ENCODE measurements at regions not wholly inside any gene's neighbourhood (a gene's known extent, or its start where the extent isn't known, plus 50 kb on each side); places are given as distances from the start of the nearest gene placed in this dataset.

DNA sequence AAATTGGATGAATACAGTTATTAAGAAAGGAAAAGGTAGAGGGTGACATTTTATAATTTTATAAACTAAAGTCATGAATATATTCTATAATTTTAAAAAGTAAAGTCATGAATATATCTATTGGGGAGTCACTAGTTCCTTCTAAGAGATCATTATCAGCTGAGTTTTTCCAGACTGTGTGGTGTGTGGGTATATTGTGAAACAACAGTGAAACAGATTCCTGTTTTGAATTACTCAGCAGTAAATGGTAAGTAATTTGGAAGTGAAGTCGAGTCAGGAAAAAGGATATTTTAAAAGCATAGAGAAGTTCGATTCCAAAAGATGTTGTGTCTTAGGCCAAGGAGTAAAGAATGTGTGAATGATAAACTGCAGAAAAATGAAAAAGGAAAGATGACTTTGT is 1018.2 kb upstream of the NXPH2 start:
- Histone ChIP-seq H3K9ac (ENCODE audit: low read length) (no peak overlapping the region), H3K79me1 (ENCODE audit: low read length) (no peaks in the 10 kb centered on the region), H2BK120ac (ENCODE audit: low read depth, low read length) (no peak overlapping the region), H3K27ac (ENCODE audit: low read depth, low read length) (no peak overlapping the region), H3K4me3 (ENCODE audit: low read length) (no peak overlapping the region), H3K4ac (ENCODE audit: low read depth, low read length) (no peak overlapping the region), H3K56ac (ENCODE audit: low read length) (no peak overlapping the region), H3K36me3 (ENCODE audit: control insufficient read depth, insufficient read depth, low read length) (no peaks in the 10 kb centered on the region), H3K79me2 (ENCODE audit: control insufficient read depth, insufficient read depth, low read length) (no peaks in the 10 kb centered on the region), H4K5ac (ENCODE audit: low read length) (no peak overlapping the region), H3K18ac (ENCODE audit: low read length) (no peak overlapping the region), H3K23ac (ENCODE audit: low read length) (no peak overlapping the region), H2AK5ac (ENCODE audit: low read length) (no peak overlapping the region), H2BK15ac (replicated peaks; ENCODE audit: low read depth) (no peak overlapping the region), H3K4me1 (ENCODE audit: control insufficient read depth, low read depth, low read length) (no peaks in the 10 kb centered on the region), H4K8ac (ENCODE audit: low read depth, low read length) (no peak overlapping the region), H3K27me3 (ENCODE audit: insufficient read depth, low read length, poor library complexity) (no peaks in the 10 kb centered on the region), H2BK5ac (ENCODE audit: low read length) (no peak overlapping the region), H3K4me2 (ENCODE audit: low read length) (no peak overlapping the region)
- no peak for DNase-seq
- WGBS (ENCODE audit: extremely low coverage, insufficient coverage, low lambda C conversion rate), result no CpG with 5 or more reads among the region's 2 CpGs

DNA sequence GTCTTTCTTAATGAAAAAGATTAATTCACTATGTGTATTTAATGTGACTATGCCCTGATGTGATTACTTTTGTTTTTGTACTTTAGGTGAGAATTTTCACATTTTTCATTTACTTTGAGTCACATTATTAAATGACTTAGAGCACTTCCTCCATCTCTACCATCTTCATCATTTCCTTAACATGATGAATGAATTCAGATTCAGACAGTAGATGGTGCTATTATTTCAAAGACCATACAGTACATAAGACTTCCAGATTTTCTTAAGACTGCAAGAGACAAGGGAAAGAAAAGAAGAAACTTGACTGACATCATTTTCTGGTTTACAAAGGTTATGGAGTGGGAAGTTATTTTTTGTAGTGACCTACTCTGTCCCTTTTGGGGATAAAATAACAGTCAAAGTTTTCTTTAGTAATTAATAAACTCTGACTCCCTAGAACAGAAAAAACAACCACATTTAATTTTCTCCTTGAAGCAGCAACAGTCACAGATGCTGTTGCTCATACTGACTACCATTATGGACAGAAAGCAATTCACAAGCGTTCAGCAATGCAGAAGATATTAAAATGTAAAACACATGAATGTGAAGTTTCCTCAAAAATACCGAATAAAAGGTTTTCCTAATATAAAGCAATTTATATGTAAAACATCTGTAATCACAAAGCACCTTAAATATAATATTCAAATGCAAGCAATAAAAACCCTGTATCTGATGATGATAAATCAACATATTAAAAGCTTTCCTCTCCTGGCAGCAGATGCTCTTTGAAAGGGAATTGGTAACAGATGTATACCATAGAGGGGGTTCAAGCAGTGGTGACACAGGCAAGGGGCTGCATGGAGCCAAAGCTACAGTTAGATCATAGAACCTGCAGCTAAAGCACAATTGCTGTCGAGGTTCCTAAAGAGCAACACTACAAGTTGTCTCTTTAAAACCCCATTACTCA is 1010.9 kb upstream of the NXPH2 start:
- no CpG with 5 or more reads among the region's 3 CpGs for WGBS (ENCODE audit: extremely low coverage, insufficient coverage, low lambda C conversion rate)
- no peaks in the 10 kb centered on the region for H3K36me3 ChIP-seq (ENCODE audit: control insufficient read depth, insufficient read depth, low read length)
- H3K23ac ChIP-seq (ENCODE audit: low read length), result no peak overlapping the region
- H3K27ac ChIP-seq (ENCODE audit: low read depth, low read length), result no peak overlapping the region
- DNase-seq, result peak; percentile 61
- no peak overlapping the region for H2BK5ac ChIP-seq (ENCODE audit: low read length)
- H2AK5ac ChIP-seq (ENCODE audit: low read length), result no peak overlapping the region
- H4K5ac ChIP-seq (ENCODE audit: low read length), result no peak overlapping the region
- H3K18ac ChIP-seq (ENCODE audit: low read length), result no peak overlapping the region
- H3K4me1 ChIP-seq (ENCODE audit: control insufficient read depth, low read depth, low read length), result no peaks in the 10 kb centered on the region
- no peak overlapping the region for H4K8ac ChIP-seq (ENCODE audit: low read depth, low read length)
- no peaks in the 10 kb centered on the region for H3K79me2 ChIP-seq (ENCODE audit: control insufficient read depth, insufficient read depth, low read length)
- no peak overlapping the region for H3K56ac ChIP-seq (ENCODE audit: low read length)
- H3K9ac ChIP-seq (ENCODE audit: low read length), result no peak overlapping the region
- no peak overlapping the region for H3K4me2 ChIP-seq (ENCODE audit: low read length)
- H3K4ac ChIP-seq (ENCODE audit: low read depth, low read length), result no peak overlapping the region
- no peak overlapping the region for H2BK120ac ChIP-seq (ENCODE audit: low read depth, low read length)
- no peak overlapping the region for H3K4me3 ChIP-seq (ENCODE audit: low read length)
- H2BK15ac ChIP-seq (replicated peaks; ENCODE audit: low read depth), result no peak overlapping the region
- H3K27me3 ChIP-seq (ENCODE audit: insufficient read depth, low read length, poor library complexity), result no peaks in the 10 kb centered on the region
- no peaks in the 10 kb centered on the region for H3K79me1 ChIP-seq (ENCODE audit: low read length)

DNA sequence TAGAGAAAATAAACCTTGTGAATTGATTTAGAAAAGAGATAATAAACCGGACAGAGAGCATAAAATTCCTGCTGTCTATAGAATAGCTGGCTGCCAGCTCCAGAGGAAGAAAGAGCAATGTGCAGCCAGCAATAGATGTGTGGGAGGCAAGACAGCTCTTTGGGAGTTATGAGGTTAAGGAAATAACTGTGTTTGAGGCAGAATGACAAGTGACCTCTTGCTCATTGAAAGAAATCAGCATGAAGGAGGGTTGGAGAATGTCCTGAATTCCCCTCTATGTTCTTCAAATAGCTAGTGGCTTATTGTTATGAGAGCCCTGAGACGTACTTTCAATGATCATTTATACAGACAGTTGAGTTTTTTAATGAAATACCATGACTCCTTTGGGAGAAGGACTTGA is 1009.9 kb upstream of the NXPH2 start:
- Histone ChIP-seq H4K8ac (ENCODE audit: low read depth, low read length) (no peak overlapping the region), H3K36me3 (ENCODE audit: control insufficient read depth, insufficient read depth, low read length) (no peaks in the 10 kb centered on the region), H3K27ac (ENCODE audit: low read depth, low read length) (no peak overlapping the region), H3K79me2 (ENCODE audit: control insufficient read depth, insufficient read depth, low read length) (no peaks in the 10 kb centered on the region), H3K23ac (ENCODE audit: low read length) (no peak overlapping the region), H3K4me1 (ENCODE audit: control insufficient read depth, low read depth, low read length) (no peaks in the 10 kb centered on the region), H3K27me3 (ENCODE audit: insufficient read depth, low read length, poor library complexity) (no peaks in the 10 kb centered on the region), H3K4me2 (ENCODE audit: low read length) (no peak overlapping the region), H2BK5ac (ENCODE audit: low read length) (no peak overlapping the region), H3K4me3 (ENCODE audit: low read length) (no peak overlapping the region), H3K4ac (ENCODE audit: low read depth, low read length) (no peak overlapping the region), H2AK5ac (ENCODE audit: low read length) (no peak overlapping the region), H2BK15ac (replicated peaks; ENCODE audit: low read depth) (no peak overlapping the region), H3K79me1 (ENCODE audit: low read length) (no peaks in the 10 kb centered on the region), H3K18ac (ENCODE audit: low read length) (no peak overlapping the region), H3K56ac (ENCODE audit: low read length) (no peak overlapping the region), H4K5ac (ENCODE audit: low read length) (no peak overlapping the region), H3K9ac (ENCODE audit: low read length) (no peak overlapping the region), H2BK120ac (ENCODE audit: low read depth, low read length) (no peak overlapping the region)
- no CpG with 5 or more reads among the region's 2 CpGs for WGBS (ENCODE audit: extremely low coverage, insufficient coverage, low lambda C conversion rate)
- no peak for DNase-seq

DNA sequence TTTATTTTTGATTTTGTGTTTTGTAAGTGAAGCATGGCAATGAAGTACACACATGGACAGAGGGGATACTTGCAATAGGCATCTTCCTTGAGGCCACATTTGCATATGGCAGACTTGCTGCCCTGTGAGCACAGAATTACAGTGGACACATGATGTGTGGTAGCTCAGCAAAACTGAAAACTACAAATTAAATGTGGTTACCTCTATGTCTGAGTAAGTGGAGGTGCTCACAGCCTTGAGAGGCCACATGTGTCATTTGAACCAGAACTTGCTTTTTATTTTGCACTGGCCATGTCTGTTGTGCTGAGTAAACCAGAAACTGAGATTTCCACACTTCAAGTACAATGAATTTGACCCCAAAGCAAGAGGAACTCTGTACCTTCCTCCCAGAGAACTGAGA is 998.5 kb upstream of the NXPH2 start:
- Histone ChIP-seq H3K4me3 (ENCODE audit: low read length) (no peak overlapping the region), H3K4me1 (ENCODE audit: control insufficient read depth, low read depth, low read length) (no peaks in the 10 kb centered on the region), H3K23ac (ENCODE audit: low read length) (no peak overlapping the region), H3K18ac (ENCODE audit: low read length) (no peak overlapping the region), H3K56ac (ENCODE audit: low read length) (no peak overlapping the region), H2BK120ac (ENCODE audit: low read depth, low read length) (no peak overlapping the region), H3K79me2 (ENCODE audit: control insufficient read depth, insufficient read depth, low read length) (no peaks in the 10 kb centered on the region), H3K4me2 (ENCODE audit: low read length) (no peak overlapping the region), H4K5ac (ENCODE audit: low read length) (no peak overlapping the region), H3K27me3 (ENCODE audit: insufficient read depth, low read length, poor library complexity) (no peaks in the 10 kb centered on the region), H3K36me3 (ENCODE audit: control insufficient read depth, insufficient read depth, low read length) (no peaks in the 10 kb centered on the region), H2BK5ac (ENCODE audit: low read length) (no peak overlapping the region), H3K4ac (ENCODE audit: low read depth, low read length) (no peak overlapping the region), H2AK5ac (ENCODE audit: low read length) (no peak overlapping the region), H3K9ac (ENCODE audit: low read length) (no peak overlapping the region), H2BK15ac (replicated peaks; ENCODE audit: low read depth) (no peak overlapping the region), H3K79me1 (ENCODE audit: low read length) (no peaks in the 10 kb centered on the region), H4K8ac (ENCODE audit: low read depth, low read length) (no peak overlapping the region), H3K27ac (ENCODE audit: low read depth, low read length) (no peak overlapping the region)
- no peak for DNase-seq

DNA sequence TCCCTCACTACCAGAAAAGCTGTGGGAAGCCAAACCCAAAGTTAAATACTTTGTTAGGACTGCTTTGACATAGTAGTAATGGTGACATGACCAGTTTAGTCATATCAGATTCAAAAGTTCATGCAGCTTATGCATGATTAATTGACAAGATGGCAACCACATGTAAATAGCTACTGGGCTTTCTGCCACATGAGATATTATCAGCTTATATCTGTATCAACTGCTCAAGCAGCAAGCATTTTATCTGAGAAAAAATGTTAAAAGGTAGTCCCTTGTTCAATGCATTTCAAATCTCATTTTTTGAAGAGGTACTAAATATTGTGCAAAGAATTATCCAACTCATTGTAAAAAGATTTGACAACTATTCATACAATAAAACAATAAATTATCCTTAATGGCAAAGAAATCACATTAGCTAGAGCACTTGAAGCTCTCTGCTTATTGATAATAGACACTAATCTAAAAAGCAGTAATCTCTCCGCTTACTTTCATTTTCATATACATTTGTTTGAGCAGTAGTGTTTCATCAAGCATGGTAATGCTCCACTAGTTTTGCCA is 993.6 kb upstream of the NXPH2 start:
- Histone ChIP-seq H3K79me1 (ENCODE audit: low read length) (no peaks in the 10 kb centered on the region), H3K27me3 (ENCODE audit: insufficient read depth, low read length, poor library complexity) (no peaks in the 10 kb centered on the region), H3K36me3 (ENCODE audit: control insufficient read depth, insufficient read depth, low read length) (no peaks in the 10 kb centered on the region), H3K79me2 (ENCODE audit: control insufficient read depth, insufficient read depth, low read length) (no peaks in the 10 kb centered on the region), H2AK5ac (ENCODE audit: low read length) (no peak overlapping the region), H2BK15ac (replicated peaks; ENCODE audit: low read depth) (no peak overlapping the region), H3K23ac (ENCODE audit: low read length) (no peak overlapping the region), H2BK120ac (ENCODE audit: low read depth, low read length) (no peak overlapping the region), H3K4me2 (ENCODE audit: low read length) (no peak overlapping the region), H3K9ac (ENCODE audit: low read length) (no peak overlapping the region), H4K8ac (ENCODE audit: low read depth, low read length) (no peak overlapping the region), H4K5ac (ENCODE audit: low read length) (no peak overlapping the region), H3K4me3 (ENCODE audit: low read length) (no peak overlapping the region), H3K4ac (ENCODE audit: low read depth, low read length) (no peak overlapping the region), H3K4me1 (ENCODE audit: control insufficient read depth, low read depth, low read length) (no peaks in the 10 kb centered on the region), H3K18ac (ENCODE audit: low read length) (no peak overlapping the region), H2BK5ac (ENCODE audit: low read length) (no peak overlapping the region), H3K27ac (ENCODE audit: low read depth, low read length) (no peak overlapping the region), H3K56ac (ENCODE audit: low read length) (no peak overlapping the region)
- no peak for DNase-seq
- no CpG with 5 or more reads among the region's 1 CpG for WGBS (ENCODE audit: extremely low coverage, insufficient coverage, low lambda C conversion rate)
